HepG2 (cell line): ENCODE measurements at regions not wholly inside any gene's neighbourhood (a gene's known extent, or its start where the extent isn't known, plus 50 kb on each side); places are given as distances from the start of the nearest gene placed in this dataset.

Experiments used
- ADNP ChIP-seq: sonication (generic); formaldehyde crosslinking; IDR thresholded peaks from 2 replicates; pipeline ENCODE4 v1.4.0; 2020; ENCODE audit warnings: missing genetic modification reagents
- ATF4 ChIP-seq, 2 experiments: fragments of 450-650 bp in 1 of 2; sonication (generic) in 1 of 2; formaldehyde crosslinking; IDR thresholded peaks; 2 replicates each; pipeline versions ENCODE4 v1.5.0 to v1.8.0; 2020 to 2022; ENCODE audit warnings: mild to moderate bottlenecking in 1 of 2, missing genetic modification reagents in 1 of 2
- BCL6 ChIP-seq: IDR thresholded peaks from 2 replicates; pipeline ENCODE4 v1.6.1; 2016; ENCODE audit warnings: missing genetic modification reagents, missing compliant biosample characterization
- CREM ChIP-seq, 2 experiments: sonication (generic) in 1 of 2; formaldehyde crosslinking in 1 of 2; IDR thresholded peaks; 2 replicates each; pipeline versions ENCODE4 v1.4.0 to v1.6.1; 2016 to 2020; ENCODE audit warnings: antibody characterized with exemption in 1 of 2, mild to moderate bottlenecking in 1 of 2, missing genetic modification reagents in 1 of 2
- FOXP1 ChIP-seq, 2 experiments: fragments of 450-650 bp in 1 of 2; IDR thresholded peaks; 2 replicates each; pipeline ENCODE4 v1.6.1; 2017 to 2018; ENCODE audit warnings: antibody characterized with exemption in 1 of 2
- GATAD1 ChIP-seq: IDR thresholded peaks from 2 replicates; pipeline ENCODE4 v1.6.1; 2016; ENCODE audit warnings: missing genetic modification reagents, missing compliant biosample characterization
- HOXD1 ChIP-seq: sonication (generic); formaldehyde crosslinking; IDR thresholded peaks from 2 replicates; pipeline ENCODE4 v1.5.0; 2020; ENCODE audit warnings: missing genetic modification reagents
- IRF2 ChIP-seq: IDR thresholded peaks from 2 replicates; pipeline ENCODE4 v1.6.1; 2018; ENCODE audit warnings: missing genetic modification reagents, missing compliant biosample characterization
- ISX ChIP-seq: sonication (generic); formaldehyde crosslinking; conservative IDR thresholded peaks from 2 replicates; pipeline ENCODE4 v1.5.0; 2020; ENCODE audit warnings: missing genetic modification reagents
- KAT8 ChIP-seq: IDR thresholded peaks from 2 replicates; pipeline ENCODE4 v1.6.1; 2016; ENCODE audit warnings: missing genetic modification reagents, missing compliant biosample characterization
- MYC ChIP-seq: sonication (generic); formaldehyde crosslinking; IDR thresholded peaks from 2 replicates; pipeline ENCODE4 v1.9.0; 2021; ENCODE audit warnings: missing genetic modification reagents, borderline replicate concordance
- SOX13 ChIP-seq, 3 experiments: fragments of 450-650 bp in 1 of 3; sonication (generic) in 1 of 3; formaldehyde crosslinking in 1 of 3; IDR thresholded peaks in 2 of 3; conservative IDR thresholded peaks in 1 of 3; 2 replicates each; pipeline versions ENCODE4 v1.5.0 to v1.6.1; 2016 to 2020; ENCODE audit warnings: antibody characterized with exemption in 1 of 3, mild to moderate bottlenecking in 1 of 3, missing compliant biosample characterization in 1 of 3, missing genetic modification reagents in 1 of 3, moderate library complexity in 1 of 3
- TAF1 ChIP-seq: sonication (generic); formaldehyde crosslinking; IDR thresholded peaks from 2 replicates; pipeline ENCODE4 v1.4.0; 2020; ENCODE audit warnings: missing genetic modification reagents
- TFAP4 ChIP-seq: sonication (generic); IDR thresholded peaks from 2 replicates; pipeline ENCODE4 v1.6.1; 2016; ENCODE audit warnings: low read depth, borderline replicate concordance
- THAP9 ChIP-seq: sonication (generic); formaldehyde crosslinking; IDR thresholded peaks from 2 replicates; pipeline ENCODE4; 2020; ENCODE audit warnings: missing genetic modification reagents, mild to moderate bottlenecking, borderline replicate concordance
- ZFAT ChIP-seq: sonication (generic); formaldehyde crosslinking; conservative IDR thresholded peaks from 2 replicates; pipeline ENCODE4 v1.8.1; 2023; ENCODE audit warnings: missing genetic modification reagents, inconsistent platforms
- ZNF230 ChIP-seq: sonication (generic); formaldehyde crosslinking; IDR thresholded peaks from 2 replicates; pipeline ENCODE4 v1.4.0; 2020; ENCODE audit warnings: mild to moderate bottlenecking, missing genetic modification reagents
- ZNF282 ChIP-seq: fragments of 450-650 bp; IDR thresholded peaks from 2 replicates; pipeline ENCODE4 v1.6.1; 2018; ENCODE audit not compliant: partially characterized antibody
- ZNF562 ChIP-seq: sonication (generic); formaldehyde crosslinking; IDR thresholded peaks from 2 replicates; pipeline ENCODE4 v1.8.0; 2022; ENCODE audit warnings: missing genetic modification reagents, borderline replicate concordance
- ZNF737 ChIP-seq: sonication (generic); formaldehyde crosslinking; IDR thresholded peaks from 2 replicates; pipeline ENCODE4 v1.5.0; 2020; ENCODE audit warnings: missing genetic modification reagents, mild to moderate bottlenecking, borderline replicate concordance
- ZNF878 ChIP-seq: sonication (generic); formaldehyde crosslinking; IDR thresholded peaks from 2 replicates; pipeline ENCODE4 v1.8.1; 2023; ENCODE audit warnings: mild to moderate bottlenecking, missing genetic modification reagents, moderate library complexity
- ZSCAN20 ChIP-seq: sonication (generic); formaldehyde crosslinking; IDR thresholded peaks from 2 replicates; pipeline ENCODE4 v1.4.0; 2020; ENCODE audit warnings: missing genetic modification reagents, mild to moderate bottlenecking, borderline replicate concordance
- TF ChIP-seq, protein P1 (sequence below): sonication (generic); formaldehyde crosslinking; IDR thresholded peaks from 2 replicates; pipeline ENCODE4 v1.9.0; 2021; ENCODE audit warnings: missing genetic modification reagents, borderline replicate concordance

DNA sequence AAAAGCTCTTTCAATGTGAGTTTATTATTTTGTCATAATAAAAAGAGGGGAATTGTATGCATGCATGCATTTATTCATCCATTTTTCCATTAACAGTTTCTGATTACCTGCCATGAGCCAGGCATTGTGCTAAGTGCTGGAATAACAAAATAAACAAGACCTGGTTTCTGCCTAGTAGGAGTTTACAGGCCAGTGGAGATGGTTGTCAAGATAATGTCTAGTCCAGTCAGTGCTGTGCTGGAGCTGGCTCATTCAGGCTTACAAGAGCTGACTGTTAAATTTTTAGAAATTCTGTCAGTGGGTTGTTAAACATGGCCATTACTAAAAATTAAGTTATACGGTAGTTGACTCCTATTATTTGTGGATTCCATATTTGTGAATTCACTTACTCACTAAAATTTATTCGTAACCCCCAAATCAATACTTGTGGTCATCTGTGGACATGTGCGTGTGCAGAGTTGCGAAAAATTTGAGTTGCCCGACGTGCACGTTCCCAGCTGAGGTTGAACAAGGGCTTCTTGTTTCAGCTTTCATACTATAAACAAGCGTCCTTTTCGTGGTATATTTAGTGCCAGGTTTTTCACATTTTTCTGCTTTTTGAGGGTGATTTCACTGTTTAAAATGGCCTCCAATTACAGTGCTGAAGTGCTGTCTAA is 172.3 kb upstream of the RPS6KA3 start (continued):
- TF ChIP-seq ZSCAN20 (CRISPR knock-in tag) (no peak), IRF2 (CRISPR knock-in tag) (no peak), ZFAT (CRISPR knock-in tag) (no peak), ZNF878 (CRISPR knock-in tag) (no peak), MYC (CRISPR knock-in tag) (0 out of 2 replicates have a peak, but pooled peaks have one; percentile 26), ZNF230 (CRISPR knock-in tag) (no peak), GATAD1 (CRISPR knock-in tag) (no peak), ZNF562 (CRISPR knock-in tag) (no peak), ATF4 (CRISPR knock-in tag; IDR thresholded peaks at IDR 0.05) (no peak), TFAP4 (peak; percentile 66), SOX13 (IDR thresholded peaks at IDR 0.05) (no peak), SOX13 (CRISPR knock-in tag; conservative IDR thresholded peaks at IDR 0.05 in 1 of 2, IDR thresholded peaks at IDR 0.05 in 1 of 2) (peak in 1 of 2 experiments; percentile 6; a peak in 1 of 4 replicates), TAF1 (CRISPR knock-in tag) (no peak), FOXP1 (IDR thresholded peaks at IDR 0.05) (no peak), FOXP1 (CRISPR knock-in tag; IDR thresholded peaks at IDR 0.05) (peak; percentile 50; the same call in 1 of the 2 replicates), ISX (no peak), BCL6 (0 out of 2 replicates have a peak, but pooled peaks have one; percentile 11), KAT8 (CRISPR knock-in tag) (no peak), ZNF737 (CRISPR knock-in tag) (no peak), HOXD1 (CRISPR knock-in tag) (no peak), THAP9 (CRISPR knock-in tag) (no peak), ADNP (CRISPR knock-in tag) (no peak), ZNF282 (no peak), CREM (IDR thresholded peaks at IDR 0.05) (peak; percentile 51; the same call in 1 of the 2 replicates), CREM (CRISPR knock-in tag; IDR thresholded peaks at IDR 0.05) (no peak)
- TF ChIP-seq, protein P1, sequence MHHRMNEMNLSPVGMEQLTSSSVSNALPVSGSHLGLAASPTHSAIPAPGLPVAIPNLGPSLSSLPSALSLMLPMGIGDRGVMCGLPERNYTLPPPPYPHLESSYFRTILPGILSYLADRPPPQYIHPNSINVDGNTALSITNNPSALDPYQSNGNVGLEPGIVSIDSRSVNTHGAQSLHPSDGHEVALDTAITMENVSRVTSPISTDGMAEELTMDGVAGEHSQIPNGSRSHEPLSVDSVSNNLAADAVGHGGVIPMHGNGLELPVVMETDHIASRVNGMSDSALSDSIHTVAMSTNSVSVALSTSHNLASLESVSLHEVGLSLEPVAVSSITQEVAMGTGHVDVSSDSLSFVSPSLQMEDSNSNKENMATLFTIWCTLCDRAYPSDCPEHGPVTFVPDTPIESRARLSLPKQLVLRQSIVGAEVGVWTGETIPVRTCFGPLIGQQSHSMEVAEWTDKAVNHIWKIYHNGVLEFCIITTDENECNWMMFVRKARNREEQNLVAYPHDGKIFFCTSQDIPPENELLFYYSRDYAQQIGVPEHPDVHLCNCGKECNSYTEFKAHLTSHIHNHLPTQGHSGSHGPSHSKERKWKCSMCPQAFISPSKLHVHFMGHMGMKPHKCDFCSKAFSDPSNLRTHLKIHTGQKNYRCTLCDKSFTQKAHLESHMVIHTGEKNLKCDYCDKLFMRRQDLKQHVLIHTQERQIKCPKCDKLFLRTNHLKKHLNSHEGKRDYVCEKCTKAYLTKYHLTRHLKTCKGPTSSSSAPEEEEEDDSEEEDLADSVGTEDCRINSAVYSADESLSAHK (CRISPR knock-in tag) = no peak
